IMR-90 (cell line): ENCODE measurements at regions not wholly inside any gene's neighbourhood (a gene's known extent, or its start where the extent isn't known, plus 50 kb on each side); places are given as distances from the start of the nearest gene placed in this dataset.

Experiments
- BHLHE40 ChIP-seq: fragments of 150-350 bp; IDR thresholded peaks from 2 replicates; pipeline ENCODE4 v1.6.1; 2016; ENCODE audit warnings: mild to moderate bottlenecking, low read depth, low read length
- CEBPB ChIP-seq: IDR thresholded peaks from 2 replicates; pipeline ENCODE4 v1.6.1; 2012; ENCODE audit warnings: low read depth, low read length, improper control_type of control experiment
- MXI1 ChIP-seq: IDR thresholded peaks from 2 replicates; pipeline ENCODE4 v1.6.1; 2012; ENCODE audit warnings: low read depth, mild to moderate bottlenecking, low read length, moderate library complexity, borderline replicate concordance
- POLR2A ChIP-seq: IDR thresholded peaks from 2 replicates; pipeline ENCODE4 v1.6.1; 2012; ENCODE audit warnings: mild to moderate bottlenecking, low read depth, low read length
- RAD21 ChIP-seq: IDR thresholded peaks from 2 replicates; pipeline ENCODE4 v1.6.1; 2012; ENCODE audit warnings: low read length, improper control_type of control experiment
- RFX5 ChIP-seq: IDR thresholded peaks from 2 replicates; pipeline ENCODE4 v1.8.0; 2012; ENCODE audit warnings: low read depth, mild to moderate bottlenecking, low read length, moderate library complexity
- SMC3 ChIP-seq: fragments of 150-350 bp; IDR thresholded peaks from 2 replicates; pipeline ENCODE4 v1.6.1; 2016; ENCODE audit warnings: low read depth, mild to moderate bottlenecking, antibody characterized with exemption, low read length, moderate library complexity
- TF ChIP-seq, protein P1 (sequence below): fragments of 150-350 bp; IDR thresholded peaks from 2 replicates; pipeline ENCODE4 v1.6.1; 2017; ENCODE audit warnings: mild to moderate bottlenecking, antibody characterized with exemption, low read length, low read depth
- TF ChIP-seq, protein P2 (sequence below): conservative IDR thresholded peaks from 2 replicates; pipeline ENCODE4 v1.5.1; 2012; ENCODE audit warnings: mild to moderate bottlenecking, low read depth, low read length, improper control_type of control experiment

DNA sequence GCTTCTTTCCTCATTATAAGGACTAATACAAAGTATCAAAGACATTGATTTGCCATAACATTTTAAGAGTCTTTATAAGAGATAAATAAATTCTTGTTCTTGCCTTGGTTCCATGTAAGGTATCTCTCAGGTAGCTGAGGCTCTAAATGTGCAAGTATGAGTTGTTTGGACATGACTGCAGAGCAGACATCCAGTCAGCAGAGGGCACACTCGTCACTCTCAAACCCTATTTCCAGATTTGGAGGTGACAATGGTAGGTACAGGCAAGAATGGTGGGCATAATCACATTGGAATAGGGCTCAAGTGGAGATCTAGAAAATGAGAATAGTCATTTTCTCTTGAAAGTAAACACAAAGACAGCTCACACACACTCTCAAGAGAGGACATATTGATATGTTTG lies 133.3 kb upstream of the ZIC3 start:
- TF ChIP-seq, protein P1, sequence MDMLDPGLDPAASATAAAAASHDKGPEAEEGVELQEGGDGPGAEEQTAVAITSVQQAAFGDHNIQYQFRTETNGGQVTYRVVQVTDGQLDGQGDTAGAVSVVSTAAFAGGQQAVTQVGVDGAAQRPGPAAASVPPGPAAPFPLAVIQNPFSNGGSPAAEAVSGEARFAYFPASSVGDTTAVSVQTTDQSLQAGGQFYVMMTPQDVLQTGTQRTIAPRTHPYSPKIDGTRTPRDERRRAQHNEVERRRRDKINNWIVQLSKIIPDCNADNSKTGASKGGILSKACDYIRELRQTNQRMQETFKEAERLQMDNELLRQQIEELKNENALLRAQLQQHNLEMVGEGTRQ, result no peak
- TF ChIP-seq, protein P2, sequence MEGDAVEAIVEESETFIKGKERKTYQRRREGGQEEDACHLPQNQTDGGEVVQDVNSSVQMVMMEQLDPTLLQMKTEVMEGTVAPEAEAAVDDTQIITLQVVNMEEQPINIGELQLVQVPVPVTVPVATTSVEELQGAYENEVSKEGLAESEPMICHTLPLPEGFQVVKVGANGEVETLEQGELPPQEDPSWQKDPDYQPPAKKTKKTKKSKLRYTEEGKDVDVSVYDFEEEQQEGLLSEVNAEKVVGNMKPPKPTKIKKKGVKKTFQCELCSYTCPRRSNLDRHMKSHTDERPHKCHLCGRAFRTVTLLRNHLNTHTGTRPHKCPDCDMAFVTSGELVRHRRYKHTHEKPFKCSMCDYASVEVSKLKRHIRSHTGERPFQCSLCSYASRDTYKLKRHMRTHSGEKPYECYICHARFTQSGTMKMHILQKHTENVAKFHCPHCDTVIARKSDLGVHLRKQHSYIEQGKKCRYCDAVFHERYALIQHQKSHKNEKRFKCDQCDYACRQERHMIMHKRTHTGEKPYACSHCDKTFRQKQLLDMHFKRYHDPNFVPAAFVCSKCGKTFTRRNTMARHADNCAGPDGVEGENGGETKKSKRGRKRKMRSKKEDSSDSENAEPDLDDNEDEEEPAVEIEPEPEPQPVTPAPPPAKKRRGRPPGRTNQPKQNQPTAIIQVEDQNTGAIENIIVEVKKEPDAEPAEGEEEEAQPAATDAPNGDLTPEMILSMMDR, result no peak
- TF ChIP-seq MXI1, result no peak
- TF ChIP-seq RFX5, result no peak
- no peak for TF ChIP-seq BHLHE40
- TF ChIP-seq SMC3, result no peak
- no peak for TF ChIP-seq POLR2A
- no peak for TF ChIP-seq RAD21
- no peak for TF ChIP-seq CEBPB
